ENCODE measurements at regions not wholly inside any gene's neighbourhood (a gene's known extent, or its start where the extent isn't known, plus 50 kb on each side); places are given as distances from the start of the nearest gene placed in this dataset.

GRCh38 chr11:27604416-27604815 lies 95.8 kb downstream of the BDNF start:
- H3K4me2 ChIP-seq (ENCODE audit: low read depth, low read length, poor library complexity, severe bottlenecking): no peak overlapping the region
- no peaks in the 10 kb centered on the region for H3K27me3 ChIP-seq (ENCODE audit: low read length)
- H3K36me3 ChIP-seq (ENCODE audit: insufficient read depth, low read length): no peaks in the 10 kb centered on the region
- no peaks in the 10 kb centered on the region for H4K20me1 ChIP-seq (ENCODE audit: insufficient read depth, low read depth, low read length)
- H3K4me1 ChIP-seq (ENCODE audit: low read length): peaks cover 23% of the 10 kb centered on the region
- H3K27ac ChIP-seq (ENCODE audit: low read length): no peak overlapping the region
- no peaks in the 10 kb centered on the region for H3K79me2 ChIP-seq (ENCODE audit: low read length)
- H3K4me3 ChIP-seq (ENCODE audit: low read length): no peak overlapping the region
- H3K9ac ChIP-seq (ENCODE audit: low read length): no peak overlapping the region
- DNase-seq: no peak
- no peaks in the 10 kb centered on the region for H3K9me2 ChIP-seq (replicated peaks; ENCODE audit: insufficient read depth, low read length)
- no peak overlapping the region for H2AFZ ChIP-seq (ENCODE audit: low read length)
- H3K9me3 ChIP-seq (ENCODE audit: low read length): no peaks in the 10 kb centered on the region

- no peak overlapping the region for H2AFZ ChIP-seq (ENCODE audit: low read length)
- H3K4me1 ChIP-seq (ENCODE audit: low read length): peaks cover 32% of the 10 kb centered on the region
- DNase-seq: no peak
- no peaks in the 10 kb centered on the region for H4K20me1 ChIP-seq (ENCODE audit: insufficient read depth, low read depth, low read length)
- H3K9me2 ChIP-seq (replicated peaks; ENCODE audit: insufficient read depth, low read length): no peaks in the 10 kb centered on the region
- no peaks in the 10 kb centered on the region for H3K36me3 ChIP-seq (ENCODE audit: insufficient read depth, low read length)
- H3K4me3 ChIP-seq (ENCODE audit: low read length): no peak overlapping the region
- no peaks in the 10 kb centered on the region for H3K27me3 ChIP-seq (ENCODE audit: low read length)
- no peak overlapping the region for H3K27ac ChIP-seq (ENCODE audit: low read length)
- no peaks in the 10 kb centered on the region for H3K79me2 ChIP-seq (ENCODE audit: low read length)
- no peaks in the 10 kb centered on the region for H3K9me3 ChIP-seq (ENCODE audit: low read length)
- no peak overlapping the region for H3K4me2 ChIP-seq (ENCODE audit: low read depth, low read length, poor library complexity, severe bottlenecking)
- H3K9ac ChIP-seq (ENCODE audit: low read length): no peak overlapping the region
Observed at GRCh38 chr11:27603376-27603990, 96.8 kb downstream of the BDNF start.

GRCh38 chr11:27600656-27601055 lies 94.1 kb upstream of the LIN7C start:
- H3K4me1 ChIP-seq (ENCODE audit: low read length): peaks cover 34% of the 10 kb centered on the region
- DNase-seq: no peak
- H3K36me3 ChIP-seq (ENCODE audit: insufficient read depth, low read length): no peaks in the 10 kb centered on the region
- H3K79me2 ChIP-seq (ENCODE audit: low read length): no peaks in the 10 kb centered on the region
- H4K20me1 ChIP-seq (ENCODE audit: insufficient read depth, low read depth, low read length): no peaks in the 10 kb centered on the region
- H2AFZ ChIP-seq (ENCODE audit: low read length): 0 out of 2 replicates have a peak overlapping the region, but pooled peaks have one; percentile 3
- H3K4me3 ChIP-seq (ENCODE audit: low read length): no peak overlapping the region
- no peaks in the 10 kb centered on the region for H3K9me2 ChIP-seq (replicated peaks; ENCODE audit: insufficient read depth, low read length)
- H3K27me3 ChIP-seq (ENCODE audit: low read length): no peaks in the 10 kb centered on the region
- peak overlapping the region; percentile 29; the same call in 1 of the 2 replicates for H3K27ac ChIP-seq (ENCODE audit: low read length)
- no peak overlapping the region for H3K9ac ChIP-seq (ENCODE audit: low read length)
- H3K9me3 ChIP-seq (ENCODE audit: low read length): no peaks in the 10 kb centered on the region
- H3K4me2 ChIP-seq (ENCODE audit: low read depth, low read length, poor library complexity, severe bottlenecking): no peak overlapping the region

GRCh38 chr11:27599217-27599616 lies 92.6 kb upstream of the LIN7C start:
- Histone ChIP-seq H2AFZ (ENCODE audit: low read length) (no peak overlapping the region; the same call in 1 of the 2 replicates), H3K4me1 (ENCODE audit: low read length) (peaks cover 34% of the 10 kb centered on the region), H3K27ac (ENCODE audit: low read length) (no peak overlapping the region), H3K4me3 (ENCODE audit: low read length) (no peak overlapping the region), H3K27me3 (ENCODE audit: low read length) (no peaks in the 10 kb centered on the region), H3K4me2 (ENCODE audit: low read depth, low read length, poor library complexity, severe bottlenecking) (peak overlapping the region; percentile 32), H3K79me2 (ENCODE audit: low read length) (no peaks in the 10 kb centered on the region), H3K9me3 (ENCODE audit: low read length) (no peaks in the 10 kb centered on the region), H3K36me3 (ENCODE audit: insufficient read depth, low read length) (no peaks in the 10 kb centered on the region), H3K9me2 (replicated peaks; ENCODE audit: insufficient read depth, low read length) (no peaks in the 10 kb centered on the region), H3K9ac (ENCODE audit: low read length) (no peak overlapping the region), H4K20me1 (ENCODE audit: insufficient read depth, low read depth, low read length) (no peaks in the 10 kb centered on the region)
- DNase-seq: peak; percentile 47

- peaks cover 32% of the 10 kb centered on the region for H3K4me1 ChIP-seq (ENCODE audit: low read length)
- H3K9ac ChIP-seq (ENCODE audit: low read length): no peak overlapping the region
- H3K9me3 ChIP-seq (ENCODE audit: low read length): no peaks in the 10 kb centered on the region
- no peak overlapping the region for H3K4me2 ChIP-seq (ENCODE audit: low read depth, low read length, poor library complexity, severe bottlenecking)
- H2AFZ ChIP-seq (ENCODE audit: low read length): no peak overlapping the region
- no peaks in the 10 kb centered on the region for H3K79me2 ChIP-seq (ENCODE audit: low read length)
- DNase-seq: no peak
- H4K20me1 ChIP-seq (ENCODE audit: insufficient read depth, low read depth, low read length): no peaks in the 10 kb centered on the region
- H3K4me3 ChIP-seq (ENCODE audit: low read length): no peak overlapping the region
- no peaks in the 10 kb centered on the region for H3K27me3 ChIP-seq (ENCODE audit: low read length)
- no peaks in the 10 kb centered on the region for H3K9me2 ChIP-seq (replicated peaks; ENCODE audit: insufficient read depth, low read length)
- no peak overlapping the region for H3K27ac ChIP-seq (ENCODE audit: low read length)
- no peaks in the 10 kb centered on the region for H3K36me3 ChIP-seq (ENCODE audit: insufficient read depth, low read length)
Observed at GRCh38 chr11:27596802-27597201, 90.2 kb upstream of the LIN7C start.

- no peak overlapping the region for H2AFZ ChIP-seq (ENCODE audit: low read length)
- no peak overlapping the region for H3K4me2 ChIP-seq (ENCODE audit: low read depth, low read length, poor library complexity, severe bottlenecking)
- no peak overlapping the region for H3K4me3 ChIP-seq (ENCODE audit: low read length)
- no peak overlapping the region for H3K9ac ChIP-seq (ENCODE audit: low read length)
- peaks cover 28% of the 10 kb centered on the region for H3K4me1 ChIP-seq (ENCODE audit: low read length)
- no peak overlapping the region for H3K27ac ChIP-seq (ENCODE audit: low read length)
- no peaks in the 10 kb centered on the region for H3K27me3 ChIP-seq (ENCODE audit: low read length)
- H3K36me3 ChIP-seq (ENCODE audit: insufficient read depth, low read length): no peaks in the 10 kb centered on the region
- DNase-seq: no peak
- no peaks in the 10 kb centered on the region for H3K79me2 ChIP-seq (ENCODE audit: low read length)
- no peaks in the 10 kb centered on the region for H3K9me2 ChIP-seq (replicated peaks; ENCODE audit: insufficient read depth, low read length)
- H4K20me1 ChIP-seq (ENCODE audit: insufficient read depth, low read depth, low read length): no peaks in the 10 kb centered on the region
- H3K9me3 ChIP-seq (ENCODE audit: low read length): no peaks in the 10 kb centered on the region
Observed at GRCh38 chr11:27596388-27596787, 89.8 kb upstream of the LIN7C start.

- Histone ChIP-seq H3K27ac (ENCODE audit: low read length) (no peak overlapping the region), H4K20me1 (ENCODE audit: insufficient read depth, low read depth, low read length) (no peaks in the 10 kb centered on the region), H2AFZ (ENCODE audit: low read length) (no peak overlapping the region)
Observed at GRCh38 chr11:27592098-27592780, 85.7 kb upstream of the LIN7C start.

GRCh38 chr11:27582621-27583020 lies 76.1 kb upstream of the LIN7C start:
- no peaks in the 10 kb centered on the region for H3K27me3 ChIP-seq (ENCODE audit: low read length)
- H2AFZ ChIP-seq (ENCODE audit: low read length): no peak overlapping the region
- no peaks in the 10 kb centered on the region for H3K9me3 ChIP-seq (ENCODE audit: low read length)
- no peak overlapping the region for H3K9ac ChIP-seq (ENCODE audit: low read length)
- no peaks in the 10 kb centered on the region for H3K79me2 ChIP-seq (ENCODE audit: low read length)
- H3K36me3 ChIP-seq (ENCODE audit: insufficient read depth, low read length): no peaks in the 10 kb centered on the region
- H3K4me3 ChIP-seq (ENCODE audit: low read length): no peak overlapping the region
- H4K20me1 ChIP-seq (ENCODE audit: insufficient read depth, low read depth, low read length): no peaks in the 10 kb centered on the region
- DNase-seq: no peak
- no peak overlapping the region for H3K4me2 ChIP-seq (ENCODE audit: low read depth, low read length, poor library complexity, severe bottlenecking)
- H3K27ac ChIP-seq (ENCODE audit: low read length): no peak overlapping the region
- H3K9me2 ChIP-seq (replicated peaks; ENCODE audit: insufficient read depth, low read length): no peaks in the 10 kb centered on the region
- no peaks in the 10 kb centered on the region for H3K4me1 ChIP-seq (ENCODE audit: low read length)

More at GRCh38 chr11:27592098-27592780, 85.7 kb upstream of the LIN7C start:
- Histone ChIP-seq H3K4me3 (ENCODE audit: low read length) (no peak overlapping the region), H3K36me3 (ENCODE audit: insufficient read depth, low read length) (no peaks in the 10 kb centered on the region), H3K4me1 (ENCODE audit: low read length) (no peaks in the 10 kb centered on the region), H3K4me2 (ENCODE audit: low read depth, low read length, poor library complexity, severe bottlenecking) (no peak overlapping the region), H3K9me3 (ENCODE audit: low read length) (no peaks in the 10 kb centered on the region), H3K27me3 (ENCODE audit: low read length) (no peaks in the 10 kb centered on the region), H3K9ac (ENCODE audit: low read length) (no peak overlapping the region), H3K79me2 (ENCODE audit: low read length) (no peaks in the 10 kb centered on the region), H3K9me2 (replicated peaks; ENCODE audit: insufficient read depth, low read length) (no peaks in the 10 kb centered on the region)
- DNase-seq: no peak

Data from Karpas-422 (cell line).